NCI-H446 treated with DMSO at 0.1 percent for 48 hours (cell line): ENCODE measurements at regions not wholly inside any gene's neighbourhood (a gene's known extent, or its start where the extent isn't known, plus 50 kb on each side); places are given as distances from the start of the nearest gene placed in this dataset.

ENCODE experiments used
- DNase-seq: peaks from one replicate; lab custom pipeline; 2025; lab: John Stamatoyannopoulos, UW

DNA sequence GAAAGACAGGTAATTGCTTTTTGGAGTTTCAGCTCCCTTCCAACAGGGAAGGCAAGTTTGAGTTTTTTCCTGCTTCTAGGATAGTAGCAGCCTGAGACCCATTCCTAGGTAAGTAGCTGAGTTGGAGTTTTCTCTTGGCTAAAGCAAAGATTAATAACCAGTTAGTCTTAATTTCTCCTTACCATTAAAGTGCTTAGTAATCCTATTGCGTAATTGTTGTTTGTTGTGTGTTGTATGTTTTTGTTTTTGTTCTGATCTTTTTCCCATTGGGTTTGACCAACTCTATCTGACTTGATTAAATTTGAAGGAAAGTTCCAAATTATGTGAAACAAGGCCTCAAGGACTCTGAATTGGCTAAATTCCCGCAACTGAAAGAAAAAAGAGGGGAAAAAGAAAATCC is 83.5 kb downstream of the TBX22 start:
- no peak for DNase-seq

DNA sequence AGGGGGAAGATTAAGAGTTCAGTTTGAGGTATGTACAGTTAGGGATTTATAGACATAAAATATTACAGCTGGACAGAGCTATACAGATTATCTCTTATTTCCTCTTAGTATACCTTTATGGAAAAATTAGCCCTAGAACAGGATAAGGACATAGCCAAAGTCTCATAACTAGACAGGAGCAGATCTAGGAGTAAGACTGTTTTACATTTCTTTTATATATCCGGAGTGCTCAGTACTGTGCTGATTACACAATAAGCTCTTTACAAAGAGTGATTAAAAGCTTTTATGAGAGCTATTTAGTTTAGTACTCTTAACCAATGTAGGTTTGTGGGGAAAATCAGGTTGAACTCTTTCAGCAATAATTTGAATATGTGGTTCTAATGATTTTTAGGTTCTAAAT is 105.8 kb downstream of the TBX22 start:
- no peak for DNase-seq

DNA sequence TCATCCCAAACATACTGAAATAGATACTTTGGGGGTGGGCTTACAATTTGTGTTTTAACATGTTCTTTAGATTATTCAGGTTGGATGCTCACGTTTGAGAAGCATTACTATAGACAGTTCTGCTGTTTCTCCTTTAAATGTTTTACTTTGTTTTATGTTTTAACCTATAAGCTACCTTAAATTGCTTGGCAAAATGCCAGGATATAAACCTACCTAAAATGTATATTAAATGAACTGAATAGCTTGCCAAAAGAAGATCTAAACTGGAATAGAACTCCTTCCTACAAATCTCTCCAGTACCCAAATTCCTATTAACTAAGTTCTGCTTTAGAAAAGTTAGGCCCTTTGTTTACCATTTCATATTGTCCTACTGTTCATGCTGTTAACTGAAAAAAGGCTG is 124.4 kb downstream of the TBX22 start:
- no peak for DNase-seq

GRCh38 chrX:80139564-80139963 is 125.0 kb downstream of the TBX22 start:
- no peak for DNase-seq

DNA sequence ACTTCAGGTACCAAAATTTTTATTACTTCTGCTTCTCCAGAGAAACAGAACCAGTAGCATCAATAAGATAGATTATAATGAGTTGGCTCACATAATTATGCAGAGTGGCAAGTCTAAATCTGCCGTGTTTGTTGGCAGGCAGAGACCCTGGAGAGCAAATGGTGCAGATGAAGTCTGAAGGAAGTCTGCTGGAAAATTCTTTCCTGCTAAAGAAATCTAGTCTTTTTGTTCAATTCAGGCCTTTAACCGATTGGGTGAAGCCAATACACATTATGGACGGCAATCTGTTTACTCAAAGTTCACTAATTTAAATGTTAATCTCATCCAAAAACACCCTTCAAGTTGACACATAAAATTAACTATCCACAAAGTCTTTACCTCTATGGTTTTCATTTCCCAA is 156.0 kb downstream of the TBX22 start:
- no peak for DNase-seq

GRCh38 chrX:80173261-80173660 is 158.7 kb downstream of the TBX22 start:
- no peak for DNase-seq

DNA sequence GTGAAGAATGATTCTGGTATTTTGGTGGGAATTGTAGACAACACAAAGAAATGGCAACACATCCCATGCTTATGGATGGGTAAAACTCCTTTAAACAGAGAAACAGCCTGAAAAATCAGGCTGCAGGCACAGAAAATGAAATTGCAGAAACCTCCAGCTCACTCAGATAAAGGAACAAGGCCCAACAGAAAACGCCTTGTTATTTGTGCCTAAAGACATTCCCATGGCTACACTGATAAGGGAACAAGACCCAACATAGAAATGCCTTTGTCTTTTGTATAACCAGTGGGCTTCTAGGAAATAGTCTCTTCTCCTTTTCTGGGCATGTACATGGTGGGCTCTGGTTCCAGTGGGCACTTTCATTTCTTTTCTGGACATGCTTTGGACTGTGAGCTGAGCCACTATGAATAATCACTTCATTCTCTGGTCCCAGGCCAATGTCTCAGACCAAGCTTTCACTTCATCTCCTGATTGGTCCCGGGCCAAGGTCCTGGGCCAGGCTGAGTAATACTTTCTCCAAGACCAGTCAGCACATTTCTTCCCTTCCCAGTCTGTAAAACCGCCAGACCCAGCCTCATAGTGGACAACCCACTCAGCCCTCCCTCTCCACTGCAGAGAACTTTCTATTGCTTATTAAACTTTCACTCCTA is 160.5 kb downstream of the TBX22 start:
- no peak for DNase-seq

GRCh38 chrX:80181079-80181478 is 166.5 kb downstream of the TBX22 start:
- no peak for DNase-seq

DNA sequence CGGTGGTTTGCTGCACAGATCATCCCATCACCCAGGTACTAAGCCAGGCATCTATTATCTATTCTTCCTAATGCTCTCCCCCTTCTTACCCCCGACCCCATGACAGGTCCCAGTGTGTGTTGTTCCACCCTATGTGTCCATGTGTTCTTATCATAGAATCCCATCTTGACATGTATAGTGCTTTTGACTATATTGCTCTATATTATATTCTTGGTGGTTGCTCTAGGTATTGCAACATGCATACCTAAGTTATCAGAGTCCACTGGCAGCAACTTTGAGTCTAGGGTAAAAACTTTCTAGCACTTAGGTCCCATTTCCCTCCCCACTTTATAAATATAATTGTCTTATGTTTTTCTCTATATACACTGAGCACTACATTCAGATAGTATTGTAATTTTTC is 170.3 kb downstream of the TBX22 start:
- DNase-seq = no peak

- DNase-seq = no peak
Observed at GRCh38 chrX:80206647-80207046, 192.1 kb downstream of the TBX22 start.

DNA sequence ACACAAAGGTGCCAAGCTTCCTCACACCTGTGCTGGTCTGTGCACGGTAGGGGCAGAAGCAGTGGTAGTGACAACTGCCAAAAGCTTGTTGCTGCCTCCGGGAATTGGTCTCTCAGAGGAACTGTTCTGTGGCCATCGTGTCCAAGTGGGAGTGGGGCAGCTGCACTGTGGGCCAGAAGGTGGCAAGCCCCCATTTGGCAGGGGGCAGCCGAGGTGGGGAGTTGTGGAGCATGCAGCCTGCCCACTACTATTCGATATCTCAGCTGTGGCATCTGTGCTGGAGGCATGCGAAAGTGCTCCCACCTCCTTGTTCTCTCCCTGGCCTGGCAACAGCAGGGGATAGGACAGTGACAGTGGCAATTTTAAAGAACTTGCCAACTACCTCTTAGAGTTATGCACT is 192.8 kb downstream of the TBX22 start:
- DNase-seq = no peak

DNA sequence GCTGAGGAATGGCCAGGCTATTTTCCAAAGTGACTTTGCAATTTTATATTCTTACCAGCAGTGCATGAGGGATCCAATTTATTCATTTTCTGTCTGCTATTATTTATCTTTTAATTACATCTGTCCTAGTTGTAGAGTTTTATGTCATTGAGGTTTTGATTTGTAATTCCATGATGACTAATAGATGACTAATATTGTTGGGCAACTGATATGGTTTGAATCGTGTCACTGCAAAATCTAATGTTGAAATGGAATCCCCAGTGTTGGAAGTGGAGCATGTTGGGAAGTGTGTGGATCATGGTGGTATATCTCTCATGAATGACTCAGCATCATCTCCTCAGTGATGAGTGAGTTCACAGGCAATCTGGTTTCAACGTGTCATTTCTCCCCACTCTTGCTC is 201.5 kb downstream of the TBX22 start:
- no peak for DNase-seq

GRCh38 chrX:80223982-80224579 is 196.2 kb upstream of the TENT5D start:
- DNase-seq = no peak

GRCh38 chrX:80229626-80230025 is 190.6 kb upstream of the TENT5D start:
- DNase-seq = no peak

DNA sequence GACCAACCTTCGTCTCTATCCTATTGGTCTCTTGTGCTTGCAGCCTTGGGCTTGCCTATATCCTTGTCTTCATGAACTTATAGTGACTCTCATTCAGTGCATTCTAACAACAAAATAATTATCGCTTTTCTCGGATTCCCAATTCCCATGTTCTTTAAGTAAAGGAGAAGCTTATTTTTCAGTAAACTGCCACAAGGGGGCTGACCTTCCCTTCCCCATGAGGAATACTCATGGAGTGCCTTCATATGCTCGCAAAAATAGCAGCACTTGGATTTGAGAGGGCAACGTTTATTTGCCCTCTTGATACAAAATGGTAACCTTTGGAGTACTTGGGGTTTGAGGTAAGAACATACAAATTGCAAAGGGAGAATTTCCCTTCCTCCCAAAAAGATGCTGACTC is 183.2 kb upstream of the TENT5D start:
- DNase-seq = no peak

GRCh38 chrX:80246271-80246670 is 174.0 kb upstream of the TENT5D start:
- DNase-seq = no peak

GRCh38 chrX:80266287-80266686 is 154.0 kb upstream of the TENT5D start:
- no peak for DNase-seq

DNA sequence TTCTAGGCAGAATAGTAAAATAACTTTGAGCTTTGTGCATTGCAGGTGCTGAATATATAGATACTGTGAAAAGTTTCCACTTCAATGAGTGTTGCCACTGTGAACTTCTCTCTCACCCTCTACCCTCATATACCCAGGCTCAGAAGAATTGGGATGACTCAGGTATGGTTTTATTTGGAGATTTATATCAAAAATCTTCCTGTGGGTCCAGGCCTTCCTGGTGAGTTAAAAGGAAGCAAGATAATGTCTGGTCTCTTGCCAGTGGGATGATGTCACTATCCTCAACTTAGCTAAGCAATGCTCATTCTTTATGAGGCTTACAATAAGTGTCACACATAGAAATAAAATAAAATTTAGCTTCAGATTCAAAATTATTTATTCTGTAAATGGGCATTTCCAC is 153.3 kb upstream of the TENT5D start:
- DNase-seq = no peak

GRCh38 chrX:80267790-80268189 is 152.5 kb upstream of the TENT5D start:
- DNase-seq = no peak

DNA sequence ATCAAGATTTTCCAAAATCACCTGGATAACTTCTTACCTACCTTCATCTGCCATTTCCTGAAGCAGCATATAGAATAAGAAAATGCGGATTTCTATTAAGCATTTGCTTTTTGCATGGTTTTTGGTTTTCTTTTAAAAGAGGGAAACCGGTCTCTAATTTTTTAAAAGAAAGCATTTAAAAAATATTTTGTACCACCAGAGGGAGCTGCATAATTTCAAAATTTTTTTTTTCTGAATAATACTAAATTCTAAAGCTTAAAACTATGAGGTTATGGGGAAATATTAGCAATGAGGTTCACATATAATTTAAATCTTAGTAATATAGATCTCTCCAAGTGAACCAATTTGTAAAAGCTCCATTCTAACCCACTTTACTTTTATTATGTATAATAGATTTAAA is 137.7 kb upstream of the TENT5D start:
- DNase-seq = no peak

DNA sequence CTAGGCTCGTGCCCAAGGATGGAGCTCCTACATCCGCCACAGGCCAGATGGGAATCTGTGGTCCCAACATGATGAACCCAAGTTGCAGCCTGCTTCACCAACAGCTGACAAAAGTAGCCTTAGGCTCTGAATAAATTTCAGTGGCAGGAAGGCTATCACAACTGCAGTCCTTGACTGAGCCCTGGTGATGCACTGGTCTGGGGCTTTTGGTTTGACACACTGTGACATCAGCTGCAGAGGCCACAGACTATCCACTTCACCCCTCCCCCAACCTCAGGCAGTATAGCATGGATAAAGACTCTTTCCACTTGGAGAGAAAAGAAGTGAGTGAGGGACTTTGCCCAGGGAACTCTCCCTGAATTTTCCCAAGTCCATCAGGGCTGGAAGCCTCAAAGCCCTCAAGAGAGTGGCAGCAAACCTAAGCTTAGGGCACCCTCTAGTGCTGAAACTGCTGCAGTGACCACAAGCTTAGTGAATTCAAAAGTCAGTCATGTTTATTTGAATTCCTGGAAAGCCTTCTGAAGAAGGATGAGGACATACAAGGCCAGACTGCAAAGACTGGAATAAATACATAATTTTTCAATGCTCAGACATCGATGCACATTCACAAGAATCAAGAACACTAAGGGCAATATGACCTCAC is 135.0 kb upstream of the TENT5D start:
- DNase-seq = peak; percentile 0

DNA sequence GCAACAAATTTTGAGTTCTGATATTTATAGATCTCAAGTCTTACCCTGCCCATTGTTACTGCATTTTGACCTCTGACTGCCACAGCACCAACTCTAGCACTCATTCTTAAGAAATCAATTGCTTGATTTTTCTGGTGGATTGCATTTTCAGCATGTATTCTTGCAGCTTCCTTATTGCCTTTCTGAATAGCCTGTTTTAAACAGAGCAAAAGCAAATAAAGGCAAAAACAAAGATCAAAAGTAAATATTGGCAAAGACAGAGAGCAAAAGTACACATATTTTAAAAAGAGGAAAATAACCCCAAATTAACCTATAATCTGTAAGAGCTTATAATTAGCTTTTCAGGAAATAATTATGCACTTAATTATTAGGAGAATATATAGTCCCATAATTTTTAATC is 129.4 kb upstream of the TENT5D start:
- DNase-seq = no peak

DNA sequence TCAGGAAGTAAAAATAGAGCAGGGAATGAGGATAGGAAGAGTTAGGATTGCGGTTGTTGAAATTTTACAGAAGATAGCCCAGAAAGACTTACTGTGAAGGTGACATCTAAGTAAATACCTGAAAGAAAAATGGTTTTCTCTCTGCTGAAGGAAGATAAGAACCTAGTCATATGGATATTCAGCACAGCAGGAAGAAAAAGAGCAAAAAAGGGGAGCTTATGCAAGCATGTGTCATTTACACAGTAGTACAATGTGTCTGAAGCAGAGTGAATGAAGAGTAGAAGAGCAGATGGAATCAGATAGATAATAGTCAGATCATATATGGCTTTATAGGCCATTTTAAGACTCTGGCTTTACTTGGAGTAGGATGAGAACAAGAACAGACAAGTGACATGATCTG is 126.9 kb upstream of the TENT5D start:
- DNase-seq = no peak

DNA sequence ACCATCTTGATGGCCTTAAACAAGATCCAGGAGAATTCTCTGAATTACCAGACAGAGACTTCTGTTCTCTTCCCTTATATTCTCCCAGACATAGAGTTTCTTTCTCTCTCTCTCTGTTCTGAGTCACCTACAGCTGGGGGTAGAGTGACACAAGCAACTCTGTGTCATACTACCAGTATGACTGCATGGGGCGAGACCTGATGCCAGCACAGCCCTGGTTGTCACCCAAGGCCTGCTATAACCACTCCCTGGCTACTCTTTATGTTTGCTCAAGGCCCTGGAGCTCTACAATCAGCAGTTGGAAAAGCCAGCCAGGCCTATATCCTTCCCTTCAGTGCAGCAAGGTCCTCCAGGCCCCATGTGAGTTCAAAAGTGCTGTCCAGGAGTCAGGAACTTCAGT is 114.2 kb upstream of the TENT5D start:
- no peak for DNase-seq
